ENCODE measurements at regions not wholly inside any gene's neighbourhood (a gene's known extent, or its start where the extent isn't known, plus 50 kb on each side); places are given as distances from the start of the nearest gene placed in this dataset.
A peak's percentile ranks its signal among the peaks of the same experiment; 100 is the strongest.

GRCh38 chr1:106957795-106958194 is 98.7 kb upstream of the PRMT6 start:
- Histone ChIP-seq H3K4me1 (ENCODE audit: insufficient read depth, low read length, poor library complexity, severe bottlenecking) (no peaks in the 10 kb centered on the region), H3K4me2 (ENCODE audit: low read length) (no peak overlapping the region), H2AFZ (ENCODE audit: low read length) (no peak overlapping the region), H3K9me3 (ENCODE audit: low read length) (no peaks in the 10 kb centered on the region), H3K4me3 (ENCODE audit: low read depth, low read length, poor library complexity, severe bottlenecking) (no peak overlapping the region), H3K79me2 (ENCODE audit: insufficient read depth, low read depth, low read length) (no peaks in the 10 kb centered on the region), H3K9me2 (ENCODE audit: insufficient read depth, low read length) (no peaks in the 10 kb centered on the region), H3K27ac (ENCODE audit: low read depth, low read length, poor library complexity, severe bottlenecking) (no peak overlapping the region), H4K20me1 (ENCODE audit: insufficient read depth, low read length) (no peaks in the 10 kb centered on the region), H3K36me3 (ENCODE audit: insufficient read depth, low read length) (no peaks in the 10 kb centered on the region)
- DNase-seq (ENCODE audit: low spot score), result peak; percentile 5
- no TSS peak for BruUV-seq (replicated peaks)
- POLR2A ChIA-PET, result interaction anchor here (2.0 kb wide), 1 partner anchor 10 kb away, joined by 6 read pairs; no protein-coding TSS in a partner anchor
- CTCF ChIA-PET (ENCODE audit: unreplicated experiment), result no interaction called here
- intact Hi-C loops (cut with micrococcal nuclease; ENCODE audit: unreplicated experiment), result no loop called here
- no peak for TF ChIP-seq EZH2phosphoT487 (IDR thresholded peaks at IDR 0.05; ENCODE audit: borderline replicate concordance, low read depth, low read length)
- TF ChIP-seq CTCF (conservative IDR thresholded peaks at IDR 0.05; ENCODE audit: low read length), result peak; percentile 67

GRCh38 chr1:106960412-106960811 is 96.1 kb upstream of the PRMT6 start:
- H2AFZ ChIP-seq (ENCODE audit: low read length), result no peak overlapping the region
- ChIA-PET CTCF (ENCODE audit: unreplicated experiment) (no interaction called here), POLR2A (interaction anchor here (0.8 to 2.3 kb wide), 4 partner anchors 9 to 54 kb away, joined by 3 to 9 read pairs (median 6); no protein-coding TSS in a partner anchor)
- no peaks in the 10 kb centered on the region for H3K36me3 ChIP-seq (ENCODE audit: insufficient read depth, low read length)
- H3K9me3 ChIP-seq (ENCODE audit: low read length), result no peaks in the 10 kb centered on the region
- DNase-seq (ENCODE audit: low spot score), result no peak
- no peaks in the 10 kb centered on the region for H3K9me2 ChIP-seq (ENCODE audit: insufficient read depth, low read length)
- no peaks in the 10 kb centered on the region for H4K20me1 ChIP-seq (ENCODE audit: insufficient read depth, low read length)
- no peak overlapping the region for H3K4me3 ChIP-seq (ENCODE audit: low read depth, low read length, poor library complexity, severe bottlenecking)
- TF ChIP-seq EZH2phosphoT487 (IDR thresholded peaks at IDR 0.05; ENCODE audit: borderline replicate concordance, low read depth, low read length) (no peak), CTCF (conservative IDR thresholded peaks at IDR 0.05; ENCODE audit: low read length) (no peak)
- no TSS peak for BruUV-seq (replicated peaks)
- no peaks in the 10 kb centered on the region for H3K79me2 ChIP-seq (ENCODE audit: insufficient read depth, low read depth, low read length)
- no peak overlapping the region for H3K4me2 ChIP-seq (ENCODE audit: low read length)
- intact Hi-C loops (cut with micrococcal nuclease; ENCODE audit: unreplicated experiment), result no loop called here
- H3K4me1 ChIP-seq (ENCODE audit: insufficient read depth, low read length, poor library complexity, severe bottlenecking), result no peaks in the 10 kb centered on the region
- no peak overlapping the region for H3K27ac ChIP-seq (ENCODE audit: low read depth, low read length, poor library complexity, severe bottlenecking)

GRCh38 chr1:106961646-106962045 is 94.8 kb upstream of the PRMT6 start:
- CTCF ChIA-PET (ENCODE audit: unreplicated experiment), result no interaction called here

More at GRCh38 chr1:106961646-106962045, 94.8 kb upstream of the PRMT6 start:
- no peaks in the 10 kb centered on the region for H4K20me1 ChIP-seq (ENCODE audit: insufficient read depth, low read length)
- intact Hi-C loops (cut with micrococcal nuclease; ENCODE audit: unreplicated experiment), result no loop called here
- no peak overlapping the region for H3K27ac ChIP-seq (ENCODE audit: low read depth, low read length, poor library complexity, severe bottlenecking)
- TF ChIP-seq CTCF (conservative IDR thresholded peaks at IDR 0.05; ENCODE audit: low read length), result no peak
- no peak for TF ChIP-seq EZH2phosphoT487 (IDR thresholded peaks at IDR 0.05; ENCODE audit: borderline replicate concordance, low read depth, low read length)
- no peaks in the 10 kb centered on the region for H3K79me2 ChIP-seq (ENCODE audit: insufficient read depth, low read depth, low read length)
- H3K9me3 ChIP-seq (ENCODE audit: low read length), result no peaks in the 10 kb centered on the region
- no peak overlapping the region for H3K4me2 ChIP-seq (ENCODE audit: low read length)
- H3K4me3 ChIP-seq (ENCODE audit: low read depth, low read length, poor library complexity, severe bottlenecking), result no peak overlapping the region
- no peaks in the 10 kb centered on the region for H3K4me1 ChIP-seq (ENCODE audit: insufficient read depth, low read length, poor library complexity, severe bottlenecking)
- H3K36me3 ChIP-seq (ENCODE audit: insufficient read depth, low read length), result no peaks in the 10 kb centered on the region
- H2AFZ ChIP-seq (ENCODE audit: low read length), result no peak overlapping the region
- no peaks in the 10 kb centered on the region for H3K9me2 ChIP-seq (ENCODE audit: insufficient read depth, low read length)
- no TSS peak for BruUV-seq (replicated peaks)
- no peak for DNase-seq (ENCODE audit: low spot score)
- POLR2A ChIA-PET, result interaction anchor here (0.5 to 1.1 kb wide), 3 partner anchors 33 to 61 kb away, joined by 3 to 6 read pairs (median 3); no protein-coding TSS in a partner anchor

All from OCI-LY7 (cell line).